AG04449 (cell line): ENCODE measurements at regions not wholly inside any gene's neighbourhood (a gene's known extent, or its start where the extent isn't known, plus 50 kb on each side); places are given as distances from the start of the nearest gene placed in this dataset.

Experiments
- CTCF ChIA-PET: fragments of 350-600 bp; formaldehyde crosslinking; extraction: SDS; loops from one replicate; lab custom pipeline; 2021; ENCODE audit warnings: antibody characterized with exemption; lab: Yijun Ruan, JAX
- POLR2A ChIA-PET: fragments of 400-600, 350-600 bp; formaldehyde crosslinking; extraction: SDS; loops from one replicate; lab custom pipeline; 2020; ENCODE audit warnings: antibody characterized with exemption, inconsistent platforms; lab: Yijun Ruan, JAX
- DNase-seq: peaks from one replicate; pipeline ENCODE4 v3.0.0-alpha.2; 2010; ENCODE audit warnings: low read depth, low spot score
- H3K4me3 ChIP-seq: 2 replicates; pipeline ENCODE4 v1.5.1; 2011; ENCODE audit warnings: low read depth, mild to moderate bottlenecking, control low read depth, low read length
- CTCF ChIP-seq: IDR thresholded peaks from one replicate; pipeline ENCODE4 v1.5.1; 2011; ENCODE audit warnings: mild to moderate bottlenecking, moderate library complexity, low read length, control low read depth, inconsistent platforms; ENCODE audit not compliant: insufficient read depth; ENCODE audit errors: missing control alignments

- TF ChIP-seq CTCF = no peak
- CTCF ChIA-PET = no interaction called here
- POLR2A ChIA-PET = no interaction called here
- H3K4me3 ChIP-seq = no peak overlapping the region
- no peak for DNase-seq
These were observed 1092.9 kb downstream of the SLITRK5 start for GRCh38 chr13:88764103-88764502.

GRCh38 chr13:88800505-88800904 is 1129.3 kb downstream of the SLITRK5 start:
- no peak for TF ChIP-seq CTCF
- DNase-seq = no peak
- POLR2A ChIA-PET = no interaction called here
- CTCF ChIA-PET = no interaction called here
- H3K4me3 ChIP-seq = no peak overlapping the region

GRCh38 chr13:88801361-88801760 is 1130.2 kb downstream of the SLITRK5 start:
- ChIA-PET POLR2A (no interaction called here), CTCF (no interaction called here)
- no peak for DNase-seq
- TF ChIP-seq CTCF = no peak
- H3K4me3 ChIP-seq = no peak overlapping the region

- TF ChIP-seq CTCF = no peak
These were observed 1131.7 kb downstream of the SLITRK5 start for GRCh38 chr13:88802886-88803285.

GRCh38 chr13:88806438-88806837 is 1135.3 kb downstream of the SLITRK5 start:
- TF ChIP-seq CTCF = no peak
- ChIA-PET CTCF (no interaction called here), POLR2A (no interaction called here)
- no peak for DNase-seq
- H3K4me3 ChIP-seq = no peak overlapping the region

More at GRCh38 chr13:88802886-88803285, 1131.7 kb downstream of the SLITRK5 start:
- H3K4me3 ChIP-seq = no peak overlapping the region
- ChIA-PET CTCF (no interaction called here), POLR2A (no interaction called here)
- no peak for DNase-seq

GRCh38 chr13:88817560-88817959 is 1146.4 kb downstream of the SLITRK5 start:
- TF ChIP-seq CTCF = no peak
- no peak for DNase-seq
- ChIA-PET CTCF (no interaction called here), POLR2A (no interaction called here)
- no peak overlapping the region for H3K4me3 ChIP-seq
